H1 (cell line): ENCODE measurements at regions not wholly inside any gene's neighbourhood (a gene's known extent, or its start where the extent isn't known, plus 50 kb on each side); places are given as distances from the start of the nearest gene placed in this dataset.

Source experiments
- EP300 ChIP-seq, 2 experiments: IDR thresholded peaks; 1 replicate in 1 of 2; 2 replicates in 1 of 2; pipeline ENCODE4 v1.6.1; 2011 to 2012; ENCODE audit warnings: low read depth in 2 of 2, low read length in 2 of 2, mild to moderate bottlenecking in 2 of 2, borderline replicate concordance in 1 of 2, inconsistent platforms in 1 of 2, moderate library complexity in 1 of 2
- POU5F1 ChIP-seq: IDR thresholded peaks from 2 replicates; pipeline ENCODE4 v1.6.1; 2011; ENCODE audit warnings: low read depth, mild to moderate bottlenecking, low read length, moderate library complexity

GRCh38 chr7:123346766-123347165 is 147.0 kb upstream of the SLC13A1 start (continued):
- no peak for TF ChIP-seq POU5F1
- TF ChIP-seq EP300 (IDR thresholded peaks at IDR 0.05; ENCODE audit: borderline replicate concordance in 1 of 2, low read depth in 2 of 2, low read length in 2 of 2) = no peak
